Upper lobe of left lung (tissue), 6 donors: ENCODE measurements at regions not wholly inside any gene's neighbourhood (a gene's known extent, or its start where the extent isn't known, plus 50 kb on each side); places are given as distances from the start of the nearest gene placed in this dataset.

Experiments used
- ATAC-seq, 2 donors: fragments of 200-7000 bp; cut with Tn5 transposase; one replicate each; pipeline ENCODE4 v1.9.1; 2022; ENCODE audit warnings: mild to moderate bottlenecking in 2 of 2, moderate library complexity in 2 of 2; ENCODE audit not compliant: low FRiP score in 2 of 2
- DNase-seq, 2 donors: peaks; one replicate each; pipeline ENCODE4 v3.0.0-alpha.2; 2019 to 2020
- H3K27ac ChIP-seq, 4 donors: fragments of 200-600 bp; sonication (generic); one replicate each; pipeline ENCODE4 v1.5.1; 2016 to 2019
- H3K27me3 ChIP-seq, 4 donors: fragments of 200-600 bp; sonication (generic); one replicate each; pipeline ENCODE4 v1.5.1; 2017 to 2019
- H3K36me3 ChIP-seq, 4 donors: fragments of 200-600 bp; sonication (generic); one replicate each; pipeline ENCODE4 v1.5.1; 2016 to 2019
- H3K4me1 ChIP-seq, 4 donors: fragments of 200-600 bp; sonication (generic); one replicate each; pipeline ENCODE4 v1.5.1; 2018 to 2019
- H3K4me3 ChIP-seq, 4 donors: fragments of 200-600 bp; sonication (generic); one replicate each; pipeline ENCODE4 v1.5.1; 2017 to 2019; ENCODE audit warnings: mild to moderate bottlenecking in 2 of 4, moderate library complexity in 1 of 4
- H3K9me3 ChIP-seq, 4 donors: fragments of 200-600 bp; sonication (generic); one replicate each; pipeline ENCODE4 v1.5.1; 2018 to 2019
- CTCF ChIP-seq, 6 experiments: fragments of 450-650 bp in 4 of 6; fragments of 200-600 bp in 2 of 6; sonication (generic) in 2 of 6; IDR thresholded peaks; one replicate each; pipeline ENCODE4 v1.5.1; 2016 to 2019; ENCODE audit warnings: antibody characterized with exemption in 6 of 6
- EP300 ChIP-seq, 4 donors: sonication (generic); formaldehyde crosslinking; IDR thresholded peaks; one replicate each; pipeline ENCODE4 v1.5.1; 2017; ENCODE audit warnings: antibody characterized with exemption in 4 of 4, control low read depth in 2 of 4
- POLR2A ChIP-seq, 4 donors: fragments of 450-650 bp; IDR thresholded peaks; one replicate each; pipeline ENCODE4 v1.5.1; 2016 to 2017; ENCODE audit warnings: antibody characterized with exemption in 4 of 4, mild to moderate bottlenecking in 2 of 4
- POLR2AphosphoS5 ChIP-seq, 2 donors: sonication (generic); formaldehyde crosslinking; IDR thresholded peaks; one replicate each; pipeline ENCODE4 v1.5.1; 2017; ENCODE audit warnings: antibody characterized with exemption in 2 of 2
- WGBS, 2 donors: methylation state at CpG; one replicate each; pipeline ENCODE4 v1.1.5; 2017 to 2018; 5-methylcytosine and 5-hydroxymethylcytosine counted together
- donor health status: DM: no; HTN: no; CAD: no; lungs with moderate emphysema.
- donor health status: DM: no; HTN: yes; CAD: no; lungs with severe emphysema.

- no peak for TF ChIP-seq EP300 (IDR thresholded peaks at IDR 0.05)
- no peak for TF ChIP-seq POLR2A (IDR thresholded peaks at IDR 0.05)
- no peak for TF ChIP-seq CTCF (IDR thresholded peaks at IDR 0.05)
- no peak for TF ChIP-seq POLR2AphosphoS5 (IDR thresholded peaks at IDR 0.05)
- Histone ChIP-seq H3K4me1 (no peaks in the 10 kb centered on the region), H3K27me3 (no peaks in the 10 kb centered on the region), H3K9me3 (no peaks in the 10 kb centered on the region), H3K36me3 (no peaks in the 10 kb centered on the region), H3K27ac (no peak overlapping the region), H3K4me3 (no peak overlapping the region)
- ATAC-seq, result no peak
- DNase-seq, result no peak
- 81% methylated on average over 10 of the region's 10 CpGs for WGBS, 2 donors
Observed at GRCh38 chr20:51195419-51195901, 172.6 kb upstream of the KCNG1 start.

GRCh38 chr20:51193066-51193772, 170.3 kb upstream of the KCNG1 start:
- H3K4me1 ChIP-seq, result no peaks in the 10 kb centered on the region
- H3K27ac ChIP-seq, result no peak overlapping the region
- H3K27me3 ChIP-seq, result no peaks in the 10 kb centered on the region
- no peaks in the 10 kb centered on the region for H3K9me3 ChIP-seq
- H3K4me3 ChIP-seq, result no peak overlapping the region
- 74 to 76% methylated on average over 16 of the region's 16 CpGs for WGBS, 2 donors
- DNase-seq (peak in 1 of 2 donors; percentile 31), ATAC-seq (no peak)
- no peak for TF ChIP-seq CTCF (IDR thresholded peaks at IDR 0.05)
- TF ChIP-seq POLR2AphosphoS5 (IDR thresholded peaks at IDR 0.05), result no peak
- no peak for TF ChIP-seq EP300 (IDR thresholded peaks at IDR 0.05)
- TF ChIP-seq POLR2A (IDR thresholded peaks at IDR 0.05), result no peak
- H3K36me3 ChIP-seq, result no peaks in the 10 kb centered on the region

- WGBS, 2 donors, result 64 to 80% methylated on average over 12 of the region's 12 CpGs
- H3K4me1 ChIP-seq, result no peaks in the 10 kb centered on the region
- no peaks in the 10 kb centered on the region for H3K9me3 ChIP-seq
- no peak overlapping the region for H3K27ac ChIP-seq
- no peak for TF ChIP-seq EP300 (IDR thresholded peaks at IDR 0.05)
- TF ChIP-seq CTCF (IDR thresholded peaks at IDR 0.05), result no peak
- TF ChIP-seq POLR2A (IDR thresholded peaks at IDR 0.05), result no peak
- TF ChIP-seq POLR2AphosphoS5 (IDR thresholded peaks at IDR 0.05), result no peak
- no peak overlapping the region for H3K4me3 ChIP-seq
- no peaks in the 10 kb centered on the region for H3K27me3 ChIP-seq
- H3K36me3 ChIP-seq, result no peaks in the 10 kb centered on the region
- no peak for ATAC-seq
- peak in 1 of 2 donors; percentile 10 for DNase-seq
Observed at GRCh38 chr20:51190783-51191180, 167.9 kb upstream of the KCNG1 start.

- WGBS, 2 donors, result 67 to 70% methylated on average over 12 of the region's 12 CpGs
- DNase-seq (no peak), ATAC-seq (no peak)
- TF ChIP-seq POLR2AphosphoS5 (IDR thresholded peaks at IDR 0.05), result no peak
- no peak for TF ChIP-seq EP300 (IDR thresholded peaks at IDR 0.05)
- TF ChIP-seq CTCF (IDR thresholded peaks at IDR 0.05), result no peak
- H3K4me3 ChIP-seq, result no peak overlapping the region
- no peaks in the 10 kb centered on the region for H3K4me1 ChIP-seq
- no peak overlapping the region for H3K27ac ChIP-seq
- no peaks in the 10 kb centered on the region for H3K9me3 ChIP-seq
- H3K36me3 ChIP-seq, result no peaks in the 10 kb centered on the region
- H3K27me3 ChIP-seq, result no peaks in the 10 kb centered on the region
Observed at GRCh38 chr20:51189814-51190782, 167.2 kb upstream of the KCNG1 start.
